ENCODE measurements at regions not wholly inside any gene's neighbourhood (a gene's known extent, or its start where the extent isn't known, plus 50 kb on each side); places are given as distances from the start of the nearest gene placed in this dataset.

- no peak overlapping the region for H3K4me3 ChIP-seq (replicated peaks in 1 of 2; ENCODE audit: low read depth in 2 of 2, low read length in 2 of 2)
- TF ChIP-seq, protein P1, sequence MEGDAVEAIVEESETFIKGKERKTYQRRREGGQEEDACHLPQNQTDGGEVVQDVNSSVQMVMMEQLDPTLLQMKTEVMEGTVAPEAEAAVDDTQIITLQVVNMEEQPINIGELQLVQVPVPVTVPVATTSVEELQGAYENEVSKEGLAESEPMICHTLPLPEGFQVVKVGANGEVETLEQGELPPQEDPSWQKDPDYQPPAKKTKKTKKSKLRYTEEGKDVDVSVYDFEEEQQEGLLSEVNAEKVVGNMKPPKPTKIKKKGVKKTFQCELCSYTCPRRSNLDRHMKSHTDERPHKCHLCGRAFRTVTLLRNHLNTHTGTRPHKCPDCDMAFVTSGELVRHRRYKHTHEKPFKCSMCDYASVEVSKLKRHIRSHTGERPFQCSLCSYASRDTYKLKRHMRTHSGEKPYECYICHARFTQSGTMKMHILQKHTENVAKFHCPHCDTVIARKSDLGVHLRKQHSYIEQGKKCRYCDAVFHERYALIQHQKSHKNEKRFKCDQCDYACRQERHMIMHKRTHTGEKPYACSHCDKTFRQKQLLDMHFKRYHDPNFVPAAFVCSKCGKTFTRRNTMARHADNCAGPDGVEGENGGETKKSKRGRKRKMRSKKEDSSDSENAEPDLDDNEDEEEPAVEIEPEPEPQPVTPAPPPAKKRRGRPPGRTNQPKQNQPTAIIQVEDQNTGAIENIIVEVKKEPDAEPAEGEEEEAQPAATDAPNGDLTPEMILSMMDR (IDR thresholded peaks at IDR 0.05; ENCODE audit: low read depth, low read length) = no peak
- DNase-seq (ENCODE audit: low read depth in 2 of 2) = no peak
Observed at GRCh38 chr15:72840114-72840513, 56.6 kb upstream of the ADPGK start.

DNA sequence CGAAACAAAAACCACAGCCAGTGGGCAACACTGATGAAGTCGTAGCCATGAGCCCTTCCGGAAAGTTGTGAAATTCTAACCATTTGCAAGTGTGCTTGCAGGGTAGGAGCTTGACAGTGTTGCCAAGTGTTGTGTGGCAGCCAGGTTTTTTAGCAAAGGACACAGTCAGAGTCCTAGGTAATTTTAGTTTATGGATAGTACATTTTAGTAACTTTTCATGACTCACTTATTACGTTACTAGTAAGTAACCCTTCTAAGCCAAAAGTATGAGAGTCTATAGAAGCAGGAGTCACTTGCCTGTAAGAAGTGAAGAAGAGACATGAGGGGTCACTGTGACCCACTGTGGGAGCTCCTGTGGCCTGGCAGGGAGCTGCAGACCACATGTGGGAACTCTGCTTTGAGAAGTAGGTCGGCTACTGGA, 54.8 kb upstream of the ADPGK start:
- H3K4me3 ChIP-seq (replicated peaks in 1 of 2; ENCODE audit: low read depth in 2 of 2, low read length in 2 of 2) = no peak overlapping the region
- peak in 1 of 2 donors; percentile 19 for DNase-seq (ENCODE audit: low read depth in 2 of 2)
- TF ChIP-seq, protein P1 (IDR thresholded peaks at IDR 0.05; ENCODE audit: low read depth, low read length) = no peak

DNA sequence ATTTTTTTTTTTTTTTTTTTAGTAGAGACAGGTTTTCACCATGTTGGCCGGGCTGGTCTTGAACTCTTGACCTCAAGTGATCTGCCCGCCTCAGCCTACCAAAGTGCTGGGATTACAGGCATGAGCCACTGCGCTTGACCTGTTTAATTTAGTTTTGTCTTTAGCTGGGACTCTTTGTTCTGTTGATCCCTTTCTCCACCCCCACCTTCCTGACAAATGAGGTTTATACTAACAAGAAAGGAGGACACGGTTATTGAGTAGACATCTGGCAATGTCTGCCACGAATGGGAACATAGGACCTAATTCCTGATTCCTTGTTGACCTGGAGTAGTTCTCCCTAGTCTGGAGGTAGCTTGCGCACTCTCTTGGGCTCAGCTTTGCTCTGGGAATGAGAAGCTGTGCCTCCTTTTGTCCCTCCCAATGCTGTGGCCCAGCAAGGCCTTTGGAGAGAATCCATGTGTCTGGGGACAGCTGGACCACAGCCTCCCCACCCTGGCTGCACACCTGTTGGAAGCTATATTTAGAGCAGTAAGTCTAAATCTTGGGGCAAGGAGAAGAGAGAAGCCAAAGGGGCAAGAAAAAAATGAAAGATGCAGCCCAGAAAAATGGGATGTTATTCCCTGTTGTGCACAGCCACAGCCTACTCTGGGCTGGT, 53.2 kb upstream of the ADPGK start:
- no peak for DNase-seq (ENCODE audit: low read depth in 2 of 2)
- H3K4me3 ChIP-seq (replicated peaks in 1 of 2; ENCODE audit: low read depth in 2 of 2, low read length in 2 of 2) = no peak overlapping the region
- TF ChIP-seq, protein P1 (IDR thresholded peaks at IDR 0.05; ENCODE audit: low read depth, low read length) = no peak

DNA sequence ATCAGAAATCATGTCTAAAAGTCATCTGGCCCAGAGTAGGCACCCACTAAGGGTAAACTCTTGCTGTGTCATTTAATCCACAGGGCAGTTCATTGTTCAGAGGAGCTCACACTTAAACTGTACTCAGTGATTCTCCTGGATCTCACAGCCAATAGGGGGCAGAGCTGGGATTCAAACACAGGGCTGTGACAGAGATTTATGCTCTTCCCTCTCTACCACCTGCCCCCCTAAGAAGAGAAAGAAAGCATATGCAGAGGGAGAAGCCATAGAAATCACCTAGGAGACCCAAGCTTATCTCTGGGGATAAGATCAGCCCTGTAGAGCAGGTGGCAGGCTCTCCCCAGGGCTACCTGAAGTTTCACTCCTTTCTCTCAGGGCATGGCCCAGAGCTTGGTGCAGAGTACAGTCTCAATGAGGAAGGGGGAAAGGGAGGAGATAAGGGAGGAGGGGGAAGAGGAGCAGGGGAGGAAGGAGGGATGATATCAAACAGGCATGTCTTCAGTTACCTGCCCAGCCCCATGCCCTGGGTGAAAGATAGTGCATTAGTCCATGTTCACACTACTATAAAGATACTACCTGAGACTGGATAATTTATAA, 51.8 kb upstream of the ADPGK start:
- TF ChIP-seq, protein P1 (IDR thresholded peaks at IDR 0.05; ENCODE audit: low read depth, low read length) = peak; percentile 33
- H3K4me3 ChIP-seq (replicated peaks in 1 of 2; ENCODE audit: low read depth in 2 of 2, low read length in 2 of 2) = no peak overlapping the region
- peak; percentile 16 to 30 for DNase-seq (ENCODE audit: low read depth in 2 of 2)

DNA sequence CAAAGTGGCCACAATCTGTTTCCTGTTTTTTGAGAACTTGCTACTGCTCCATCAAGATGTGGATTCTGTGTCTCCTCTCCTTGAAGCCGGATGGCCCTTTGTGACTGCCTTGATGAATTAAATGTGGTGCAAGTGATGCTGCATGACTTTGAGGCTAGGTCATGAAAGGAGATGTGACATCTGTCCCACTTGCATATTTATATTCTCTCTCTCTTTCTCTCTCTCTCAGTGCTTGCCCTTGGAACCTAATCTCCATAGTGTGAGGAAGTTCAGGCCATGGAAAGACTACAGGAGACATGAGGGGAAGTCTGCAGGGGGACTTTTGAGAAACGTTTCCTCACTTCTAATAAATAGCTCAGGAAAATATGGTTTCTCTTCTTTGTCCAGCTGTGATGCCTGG, 50.0 kb upstream of the ADPGK start:
- TF ChIP-seq, protein P1 (IDR thresholded peaks at IDR 0.05; ENCODE audit: low read depth, low read length) = no peak
- DNase-seq (ENCODE audit: low read depth in 2 of 2) = no peak
- no peak overlapping the region for H3K4me3 ChIP-seq (replicated peaks in 1 of 2; ENCODE audit: low read depth in 2 of 2, low read length in 2 of 2)
